ENCODE measurements at regions not wholly inside any gene's neighbourhood (a gene's known extent, or its start where the extent isn't known, plus 50 kb on each side); places are given as distances from the start of the nearest gene placed in this dataset.

- BruUV-seq (replicated peaks) = no TSS peak
Measured at GRCh38 chr1:227417756-227418480, 99.6 kb upstream of the CDC42BPA start.

GRCh38 chr1:227416156-227416830 is 98.0 kb upstream of the CDC42BPA start:
- BruUV-seq (replicated peaks) = no TSS peak
- CTCF ChIA-PET = no interaction called here
- H3K36me3 ChIP-seq (ENCODE audit: low read depth) = no peaks in the 10 kb centered on the region

More at GRCh38 chr1:227417756-227418480, 99.6 kb upstream of the CDC42BPA start:
- Histone ChIP-seq H3K4me1 (replicated peaks; ENCODE audit: insufficient read depth) (no peaks in the 10 kb centered on the region), H3K27ac (no peak overlapping the region), H2AFZ (no peak overlapping the region), H3K9me2 (ENCODE audit: insufficient read depth) (no peaks in the 10 kb centered on the region), H3K36me3 (ENCODE audit: low read depth) (no peaks in the 10 kb centered on the region), H3K27me3 (ENCODE audit: insufficient read depth, low read depth) (no peaks in the 10 kb centered on the region), H3K79me2 (ENCODE audit: low read depth) (no peaks in the 10 kb centered on the region), H4K20me1 (ENCODE audit: insufficient read depth) (no peaks in the 10 kb centered on the region), H3K4me3 (no peak overlapping the region), H3K9me3 (ENCODE audit: insufficient read depth, low read depth) (no peaks in the 10 kb centered on the region), H3K4me2 (no peak overlapping the region), H3F3A (ENCODE audit: insufficient read depth, low read depth) (no peaks in the 10 kb centered on the region)
- intact Hi-C loops (cut with micrococcal nuclease; ENCODE audit: unreplicated experiment) = no loop called here
- DNase-seq = no peak
- CTCF ChIA-PET = no interaction called here
- TF ChIP-seq CTCF (conservative IDR thresholded peaks at IDR 0.05) (no peak), EZH2 (IDR thresholded peaks at IDR 0.05; ENCODE audit: low read depth) (no peak)
- POLR2A ChIA-PET (ENCODE audit: unreplicated experiment) = no interaction called here

More at GRCh38 chr1:227416156-227416830, 98.0 kb upstream of the CDC42BPA start:
- Histone ChIP-seq H3K27me3 (ENCODE audit: insufficient read depth, low read depth) (no peaks in the 10 kb centered on the region), H3K4me3 (no peak overlapping the region), H4K20me1 (ENCODE audit: insufficient read depth) (no peaks in the 10 kb centered on the region), H2AFZ (no peak overlapping the region), H3K27ac (no peak overlapping the region), H3K4me2 (no peak overlapping the region), H3K79me2 (ENCODE audit: low read depth) (no peaks in the 10 kb centered on the region), H3F3A (ENCODE audit: insufficient read depth, low read depth) (no peaks in the 10 kb centered on the region), H3K9me3 (ENCODE audit: insufficient read depth, low read depth) (no peaks in the 10 kb centered on the region), H3K4me1 (replicated peaks; ENCODE audit: insufficient read depth) (no peaks in the 10 kb centered on the region), H3K9me2 (ENCODE audit: insufficient read depth) (no peaks in the 10 kb centered on the region)
- POLR2A ChIA-PET (ENCODE audit: unreplicated experiment) = interaction anchor here (0.5 to 0.7 kb wide), 2 partner anchors 70 to 497 kb away, joined by 5 read pairs; no protein-coding TSS in a partner anchor
- no peak for DNase-seq
- TF ChIP-seq CTCF (conservative IDR thresholded peaks at IDR 0.05) = no peak
- no peak for TF ChIP-seq EZH2 (IDR thresholded peaks at IDR 0.05; ENCODE audit: low read depth)
- intact Hi-C loops (cut with micrococcal nuclease; ENCODE audit: unreplicated experiment) = no loop called here
